Panc1 (cell line): ENCODE measurements at regions not wholly inside any gene's neighbourhood (a gene's known extent, or its start where the extent isn't known, plus 50 kb on each side); places are given as distances from the start of the nearest gene placed in this dataset.

Experiments
- ATAC-seq: fragments of 200-7000 bp; cut with Tn5 transposase; 2 replicates; pipeline ENCODE4 v1.9.1; 2020; ENCODE audit warnings: mild to moderate bottlenecking, moderate library complexity
- BruUV-seq: library from RNA; stranded (reverse); fragments of 400-500 nt; replicated peaks from 2 replicates; lab custom pipeline; 2021; lab: Mats Ljungman, UMichigan
- CTCF ChIA-PET: fragments of 300-600 bp; sonication (Branson Sonifier 250); formaldehyde crosslinking; loops from one replicate; lab custom pipeline; 2022; ENCODE audit warnings: antibody characterized with exemption; lab: Charles Lee
- POLR2A ChIA-PET: fragments of 300-600 bp; sonication (Branson Sonifier 250); formaldehyde crosslinking; loops from one replicate; lab custom pipeline; 2022; ENCODE audit warnings: antibody characterized with exemption; lab: Charles Lee
- DNase-seq: peaks from one replicate; pipeline ENCODE4 v3.0.0-alpha.2; 2010; ENCODE audit warnings: low read depth, low spot score
- H3K27ac ChIP-seq: 2 replicates; pipeline ENCODE4 v1.5.1; 2011; ENCODE audit warnings: mild to moderate bottlenecking, low read length, inconsistent platforms
- H3K27me3 ChIP-seq: fragments of 200-500 bp; sonication (Bioruptor generic); 2 replicates; pipeline ENCODE4 v1.6.0; 2014; ENCODE audit warnings: low read length, inconsistent platforms; ENCODE audit not compliant: control insufficient read depth, insufficient read depth
- H3K36me3 ChIP-seq: fragments of 200-500 bp; sonication (Bioruptor generic); 2 replicates; pipeline ENCODE4 v1.5.1; 2014; ENCODE audit warnings: inconsistent platforms, mild to moderate bottlenecking, low read length, moderate library complexity; ENCODE audit not compliant: control insufficient read depth, insufficient read depth
- H3K4me1 ChIP-seq: 2 replicates; pipeline ENCODE4 v1.5.1; 2011; ENCODE audit warnings: inconsistent platforms, mild to moderate bottlenecking, low read length, moderate library complexity; ENCODE audit not compliant: control insufficient read depth, insufficient read depth
- H3K4me3 ChIP-seq, 2 experiments: 2 replicates each; pipeline ENCODE4 v1.5.1; 2011 to 2012; ENCODE audit warnings: low read depth in 2 of 2, low read length in 2 of 2, mild to moderate bottlenecking in 2 of 2, inconsistent platforms in 1 of 2, moderate library complexity in 1 of 2
- H3K9me3 ChIP-seq: fragments of 200-500 bp; sonication (Bioruptor generic); 2 replicates; pipeline ENCODE4 v1.5.1; 2014; ENCODE audit warnings: low read depth, mild to moderate bottlenecking, inconsistent platforms, low read length, moderate library complexity; ENCODE audit not compliant: control insufficient read depth, insufficient read depth
- CTCF ChIP-seq: fragments of 450-650 bp; IDR thresholded peaks from 2 replicates; pipeline ENCODE4 v1.5.1; 2017; ENCODE audit warnings: mild to moderate bottlenecking
- POLR2AphosphoS5 ChIP-seq: IDR thresholded peaks from 2 replicates; pipeline ENCODE4 v1.6.1; 2012; ENCODE audit warnings: mild to moderate bottlenecking, low read depth, low read length, moderate library complexity
- REST ChIP-seq, 2 experiments: IDR thresholded peaks; 2 replicates each; pipeline ENCODE4 v1.6.1; 2011 to 2012; ENCODE audit warnings: low read depth in 2 of 2, control low read depth in 1 of 2, low read length in 1 of 2, mild to moderate bottlenecking in 1 of 2, moderate library complexity in 1 of 2; ENCODE audit not compliant: insufficient read depth in 1 of 2
- SIN3A ChIP-seq: IDR thresholded peaks from 2 replicates; pipeline ENCODE4 v1.6.1; 2012; ENCODE audit warnings: low read depth, mild to moderate bottlenecking, low read length, moderate library complexity, borderline replicate concordance; ENCODE audit not compliant: insufficient read depth
- TCF7L2 ChIP-seq: IDR thresholded peaks from 2 replicates; pipeline ENCODE4 v1.6.1; 2011; ENCODE audit warnings: mild to moderate bottlenecking, low read depth, low read length, inconsistent platforms
- in situ Hi-C: cut with HindIII; loops from 2 replicates; pipeline ENCODE4 v1.10.0; 2016; ENCODE audit warnings: low sequenced_read_pairs, low pct_unique_long_range_greater_than_20kb
- intact Hi-C: fragments of 100-400 bp; cut with micrococcal nuclease; formaldehyde crosslinking; loops from one replicate; pipeline ENCODE4 v1.10.0; 2022; ENCODE audit not compliant: unreplicated experiment

GRCh38 chr13:36763126-36763722 lies 55.8 kb upstream of the RFXAP start:
- no peaks in the 10 kb centered on the region for H3K27me3 ChIP-seq
- H3K4me1 ChIP-seq: no peaks in the 10 kb centered on the region
- no peaks in the 10 kb centered on the region for H3K9me3 ChIP-seq
- no peak overlapping the region for H3K27ac ChIP-seq
- ChIA-PET CTCF (no interaction called here), POLR2A (no interaction called here)
- no TSS peak for BruUV-seq
- intact Hi-C loops: no loop called here
- no peak for TF ChIP-seq CTCF
- TF ChIP-seq POLR2AphosphoS5: no peak
- TF ChIP-seq REST (IDR thresholded peaks at IDR 0.05; ENCODE audit: insufficient read depth in 1 of 2, low read depth in 2 of 2, low read length in 1 of 2): no peak
- no peak for TF ChIP-seq SIN3A
- TF ChIP-seq TCF7L2: no peak
- ATAC-seq: no peak
- H3K36me3 ChIP-seq: no peaks in the 10 kb centered on the region
- in situ Hi-C loops: no loop called here
- no peak overlapping the region for H3K4me3 ChIP-seq
- DNase-seq: no peak

- TF ChIP-seq REST (IDR thresholded peaks at IDR 0.05; ENCODE audit: insufficient read depth in 1 of 2, low read depth in 2 of 2, low read length in 1 of 2) (no peak), CTCF (no peak), SIN3A (no peak), POLR2AphosphoS5 (no peak), TCF7L2 (no peak)
- BruUV-seq: no TSS peak
- intact Hi-C loops: no loop called here
- no peaks in the 10 kb centered on the region for H3K9me3 ChIP-seq
- ATAC-seq (no peak), DNase-seq (no peak)
- no peak overlapping the region for H3K4me3 ChIP-seq
- POLR2A ChIA-PET: no interaction called here
- no peaks in the 10 kb centered on the region for H3K27me3 ChIP-seq
- H3K27ac ChIP-seq: no peak overlapping the region
- CTCF ChIA-PET: no interaction called here
- no peaks in the 10 kb centered on the region for H3K36me3 ChIP-seq
- H3K4me1 ChIP-seq: no peaks in the 10 kb centered on the region
- in situ Hi-C loops: no loop called here
Measured at GRCh38 chr13:36764536-36764935, 54.5 kb upstream of the RFXAP start.
